ENCODE measurements at regions not wholly inside any gene's neighbourhood (a gene's known extent, or its start where the extent isn't known, plus 50 kb on each side); places are given as distances from the start of the nearest gene placed in this dataset.

GRCh38 chr16:50902457-50902856 is 160.6 kb downstream of the CYLD start:
- H3K4me1 ChIP-seq (ENCODE audit: insufficient read depth, low read length): no peaks in the 10 kb centered on the region
- no peaks in the 10 kb centered on the region for H4K20me1 ChIP-seq (ENCODE audit: insufficient read depth, low read length)
- DNase-seq (no peak), ATAC-seq (ENCODE audit: insufficient read depth, low read depth) (no peak)
- no peak overlapping the region for H2AFZ ChIP-seq (ENCODE audit: low read depth, low read length)
- no peaks in the 10 kb centered on the region for H3K36me3 ChIP-seq (ENCODE audit: insufficient read depth, low read length)
- no peaks in the 10 kb centered on the region for H3K79me2 ChIP-seq (ENCODE audit: insufficient read depth, low read length)
- no peaks in the 10 kb centered on the region for H3K27me3 ChIP-seq (ENCODE audit: insufficient read depth, low read length, poor library complexity)
- H3K27ac ChIP-seq (ENCODE audit: low read length): no peak overlapping the region
- H3K9me3 ChIP-seq (ENCODE audit: insufficient read depth, low read length, severe bottlenecking): no peaks in the 10 kb centered on the region
- no peak overlapping the region for H3K9ac ChIP-seq (ENCODE audit: low read depth, low read length)
- TF ChIP-seq, protein P1, sequence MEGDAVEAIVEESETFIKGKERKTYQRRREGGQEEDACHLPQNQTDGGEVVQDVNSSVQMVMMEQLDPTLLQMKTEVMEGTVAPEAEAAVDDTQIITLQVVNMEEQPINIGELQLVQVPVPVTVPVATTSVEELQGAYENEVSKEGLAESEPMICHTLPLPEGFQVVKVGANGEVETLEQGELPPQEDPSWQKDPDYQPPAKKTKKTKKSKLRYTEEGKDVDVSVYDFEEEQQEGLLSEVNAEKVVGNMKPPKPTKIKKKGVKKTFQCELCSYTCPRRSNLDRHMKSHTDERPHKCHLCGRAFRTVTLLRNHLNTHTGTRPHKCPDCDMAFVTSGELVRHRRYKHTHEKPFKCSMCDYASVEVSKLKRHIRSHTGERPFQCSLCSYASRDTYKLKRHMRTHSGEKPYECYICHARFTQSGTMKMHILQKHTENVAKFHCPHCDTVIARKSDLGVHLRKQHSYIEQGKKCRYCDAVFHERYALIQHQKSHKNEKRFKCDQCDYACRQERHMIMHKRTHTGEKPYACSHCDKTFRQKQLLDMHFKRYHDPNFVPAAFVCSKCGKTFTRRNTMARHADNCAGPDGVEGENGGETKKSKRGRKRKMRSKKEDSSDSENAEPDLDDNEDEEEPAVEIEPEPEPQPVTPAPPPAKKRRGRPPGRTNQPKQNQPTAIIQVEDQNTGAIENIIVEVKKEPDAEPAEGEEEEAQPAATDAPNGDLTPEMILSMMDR (IDR thresholded peaks at IDR 0.05; ENCODE audit: borderline replicate concordance, extremely low read depth, low read length, poor library complexity, severe bottlenecking): no peak
- TF ChIP-seq EZH2 (IDR thresholded peaks at IDR 0.05; ENCODE audit: borderline replicate concordance, low read depth, low read length, severe bottlenecking): no peak
- H3K4me3 ChIP-seq (ENCODE audit: low read depth in 1 of 2, low read length in 2 of 2): no peak overlapping the region
- no peak overlapping the region for H3K4me2 ChIP-seq (ENCODE audit: insufficient read depth, low read length)

DNA sequence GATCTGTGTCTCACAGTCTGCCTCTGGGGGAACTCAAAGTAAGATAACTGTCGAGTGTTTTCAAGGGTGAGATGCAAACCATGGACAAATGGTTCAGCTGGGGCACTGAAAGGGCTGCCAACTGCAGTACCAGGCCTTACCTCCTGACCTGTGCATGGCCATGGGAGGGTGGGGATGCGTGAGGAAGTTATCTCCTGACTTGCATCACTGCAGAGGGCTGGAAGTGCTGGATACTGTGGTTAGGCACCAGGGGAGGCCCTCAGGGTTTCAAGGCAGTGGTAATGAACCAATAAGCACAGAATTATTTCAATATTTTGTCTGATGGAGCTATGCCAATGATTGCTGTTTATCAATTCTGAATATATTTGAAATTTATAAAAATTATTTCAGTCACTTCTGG is 159.2 kb downstream of the CYLD start:
- Histone ChIP-seq H3K4me1 (ENCODE audit: insufficient read depth, low read length) (no peaks in the 10 kb centered on the region), H3K9me3 (ENCODE audit: insufficient read depth, low read length, severe bottlenecking) (no peaks in the 10 kb centered on the region), H3K4me2 (ENCODE audit: insufficient read depth, low read length) (no peak overlapping the region), H3K79me2 (ENCODE audit: insufficient read depth, low read length) (no peaks in the 10 kb centered on the region), H3K9ac (ENCODE audit: low read depth, low read length) (no peak overlapping the region), H3K27ac (ENCODE audit: low read length) (no peak overlapping the region), H4K20me1 (ENCODE audit: insufficient read depth, low read length) (no peaks in the 10 kb centered on the region), H3K27me3 (ENCODE audit: insufficient read depth, low read length, poor library complexity) (no peaks in the 10 kb centered on the region), H3K4me3 (ENCODE audit: low read depth in 1 of 2, low read length in 2 of 2) (no peak overlapping the region), H3K36me3 (ENCODE audit: insufficient read depth, low read length) (no peaks in the 10 kb centered on the region), H2AFZ (ENCODE audit: low read depth, low read length) (no peak overlapping the region)
- no peak for DNase-seq
- ATAC-seq (ENCODE audit: insufficient read depth, low read depth): no peak
- TF ChIP-seq, protein P1 (IDR thresholded peaks at IDR 0.05; ENCODE audit: borderline replicate concordance, extremely low read depth, low read length, poor library complexity, severe bottlenecking): no peak
- no peak for TF ChIP-seq EZH2 (IDR thresholded peaks at IDR 0.05; ENCODE audit: borderline replicate concordance, low read depth, low read length, severe bottlenecking)

GRCh38 chr16:50900391-50900942 is 158.6 kb downstream of the CYLD start:
- Histone ChIP-seq H2AFZ (ENCODE audit: low read depth, low read length) (no peak overlapping the region), H3K4me3 (ENCODE audit: low read depth in 1 of 2, low read length in 2 of 2) (no peak overlapping the region), H3K36me3 (ENCODE audit: insufficient read depth, low read length) (no peaks in the 10 kb centered on the region), H3K9ac (ENCODE audit: low read depth, low read length) (no peak overlapping the region), H3K27me3 (ENCODE audit: insufficient read depth, low read length, poor library complexity) (no peaks in the 10 kb centered on the region), H4K20me1 (ENCODE audit: insufficient read depth, low read length) (no peaks in the 10 kb centered on the region), H3K79me2 (ENCODE audit: insufficient read depth, low read length) (no peaks in the 10 kb centered on the region), H3K9me3 (ENCODE audit: insufficient read depth, low read length, severe bottlenecking) (no peaks in the 10 kb centered on the region), H3K27ac (ENCODE audit: low read length) (no peak overlapping the region), H3K4me2 (ENCODE audit: insufficient read depth, low read length) (no peak overlapping the region), H3K4me1 (ENCODE audit: insufficient read depth, low read length) (no peaks in the 10 kb centered on the region)
- DNase-seq (no peak), ATAC-seq (ENCODE audit: insufficient read depth, low read depth) (no peak)
- no peak for TF ChIP-seq EZH2 (IDR thresholded peaks at IDR 0.05; ENCODE audit: borderline replicate concordance, low read depth, low read length, severe bottlenecking)
- TF ChIP-seq, protein P1 (IDR thresholded peaks at IDR 0.05; ENCODE audit: borderline replicate concordance, extremely low read depth, low read length, poor library complexity, severe bottlenecking): no peak

DNA sequence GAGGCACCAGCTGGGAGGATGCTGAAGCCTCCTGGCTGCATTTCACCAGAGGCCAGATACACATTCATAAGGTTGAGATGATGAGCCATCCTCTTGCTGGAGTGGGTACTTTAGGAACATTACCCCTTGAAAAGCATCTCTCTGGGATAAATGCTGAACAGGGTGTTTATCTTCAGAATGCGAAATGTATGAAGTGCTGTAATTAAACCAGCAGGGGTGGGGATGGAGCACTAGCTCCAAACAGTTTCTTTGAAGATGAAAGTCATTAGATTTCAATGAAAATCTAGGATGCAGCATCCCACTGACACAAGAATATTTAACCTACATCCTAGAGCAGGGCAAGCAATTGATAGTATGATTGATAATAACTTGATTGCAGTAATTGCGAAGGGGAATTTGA is 158.1 kb downstream of the CYLD start:
- ATAC-seq (ENCODE audit: insufficient read depth, low read depth): no peak

More for the DNA sequence above, 158.1 kb downstream of the CYLD start:
- no peaks in the 10 kb centered on the region for H4K20me1 ChIP-seq (ENCODE audit: insufficient read depth, low read length)
- no peaks in the 10 kb centered on the region for H3K79me2 ChIP-seq (ENCODE audit: insufficient read depth, low read length)
- no peak overlapping the region for H3K27ac ChIP-seq (ENCODE audit: low read length)
- TF ChIP-seq, protein P1 (IDR thresholded peaks at IDR 0.05; ENCODE audit: borderline replicate concordance, extremely low read depth, low read length, poor library complexity, severe bottlenecking): no peak
- TF ChIP-seq EZH2 (IDR thresholded peaks at IDR 0.05; ENCODE audit: borderline replicate concordance, low read depth, low read length, severe bottlenecking): no peak
- DNase-seq: no peak
- no peaks in the 10 kb centered on the region for H3K27me3 ChIP-seq (ENCODE audit: insufficient read depth, low read length, poor library complexity)
- no peaks in the 10 kb centered on the region for H3K9me3 ChIP-seq (ENCODE audit: insufficient read depth, low read length, severe bottlenecking)
- no peak overlapping the region for H3K9ac ChIP-seq (ENCODE audit: low read depth, low read length)
- no peak overlapping the region for H3K4me3 ChIP-seq (ENCODE audit: low read depth in 1 of 2, low read length in 2 of 2)
- no peak overlapping the region for H3K4me2 ChIP-seq (ENCODE audit: insufficient read depth, low read length)
- no peaks in the 10 kb centered on the region for H3K36me3 ChIP-seq (ENCODE audit: insufficient read depth, low read length)
- no peak overlapping the region for H2AFZ ChIP-seq (ENCODE audit: low read depth, low read length)
- H3K4me1 ChIP-seq (ENCODE audit: insufficient read depth, low read length): no peaks in the 10 kb centered on the region

All from DND-41 (cell line).